ENCODE measurements at regions not wholly inside any gene's neighbourhood (a gene's known extent, or its start where the extent isn't known, plus 50 kb on each side); places are given as distances from the start of the nearest gene placed in this dataset.

- no peaks in the 10 kb centered on the region for H3K9me1 ChIP-seq (ENCODE audit: control insufficient read depth, insufficient read depth, low read length)
- no peak overlapping the region for H3K27ac ChIP-seq (ENCODE audit: extremely low read depth, low read depth, low read length)
- H3K4me2 ChIP-seq (ENCODE audit: insufficient read depth, low read length) = no peak overlapping the region
- no peaks in the 10 kb centered on the region for H3K79me2 ChIP-seq (ENCODE audit: control insufficient read depth, insufficient read depth, low read length)
- TF ChIP-seq BMI1 (IDR thresholded peaks at IDR 0.05; ENCODE audit: low read length) = no peak
- TF ChIP-seq ETV1 (tag; conservative IDR thresholded peaks at IDR 0.05; ENCODE audit: low read depth) = no peak
- no peak for TF ChIP-seq TAF7 (tag; IDR thresholded peaks at IDR 0.05)
- TF ChIP-seq, protein P1, sequence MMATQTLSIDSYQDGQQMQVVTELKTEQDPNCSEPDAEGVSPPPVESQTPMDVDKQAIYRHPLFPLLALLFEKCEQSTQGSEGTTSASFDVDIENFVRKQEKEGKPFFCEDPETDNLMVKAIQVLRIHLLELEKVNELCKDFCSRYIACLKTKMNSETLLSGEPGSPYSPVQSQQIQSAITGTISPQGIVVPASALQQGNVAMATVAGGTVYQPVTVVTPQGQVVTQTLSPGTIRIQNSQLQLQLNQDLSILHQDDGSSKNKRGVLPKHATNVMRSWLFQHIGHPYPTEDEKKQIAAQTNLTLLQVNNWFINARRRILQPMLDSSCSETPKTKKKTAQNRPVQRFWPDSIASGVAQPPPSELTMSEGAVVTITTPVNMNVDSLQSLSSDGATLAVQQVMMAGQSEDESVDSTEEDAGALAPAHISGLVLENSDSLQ (IDR thresholded peaks at IDR 0.05) = no peak
- TF ChIP-seq PHF20 (IDR thresholded peaks at IDR 0.05; ENCODE audit: partially characterized antibody) = no peak
- no peak for TF ChIP-seq MLLT1 (IDR thresholded peaks at IDR 0.05)
- no peak for TF ChIP-seq SNRNP70 (optimal IDR thresholded peaks at IDR 0.05; ENCODE audit: low read depth, low read length)
- TF ChIP-seq CSDE1 (IDR thresholded peaks at IDR 0.05) = no peak
- no peak for TF ChIP-seq JUNB (CRISPR knock-in tag; conservative IDR thresholded peaks at IDR 0.05)
- no TSS peak for BruUV-seq (replicated peaks)
- H4K20me1 ChIP-seq (replicated peaks; ENCODE audit: control insufficient read depth, insufficient read depth, low read length) = no peaks in the 10 kb centered on the region
- in situ Hi-C loops (cut with MboI) (no loop called here), intact Hi-C loops (cut with micrococcal nuclease) (no loop called here)
- H3K4me1 ChIP-seq (replicated peaks in 1 of 2; ENCODE audit: control insufficient read depth in 2 of 2, insufficient read depth in 2 of 2, low read length in 2 of 2) = no peaks in the 10 kb centered on the region
- ATAC-seq (no peak), FAIRE-seq (no peak), DNase-seq (ENCODE audit: extremely low read depth in 1 of 4, low spot score in 3 of 4) (no peak)
- H3K36me3 ChIP-seq (ENCODE audit: control insufficient read depth, insufficient read depth, low read length) = no peaks in the 10 kb centered on the region
- H3K27me3 ChIP-seq (ENCODE audit: control insufficient read depth in 2 of 2, insufficient read depth in 2 of 2, low read length in 2 of 2) = no peaks in the 10 kb centered on the region
- 0% methylated on average over 3 of the region's 3 CpGs for WGBS (ENCODE audit: insufficient coverage, low coverage, missing lambda C conversion rate)
- ChIA-PET CTCF (ENCODE audit: low intra/inter-chr PET ratio) (no interaction called here), POLR2A (no interaction called here)
- no peak overlapping the region for H3K9ac ChIP-seq (ENCODE audit: insufficient read depth in 1 of 2, low read depth in 2 of 2, low read length in 2 of 2)
- H2AFZ ChIP-seq (ENCODE audit: low read depth, low read length) = no peak overlapping the region
- H3K9me3 ChIP-seq (replicated peaks; ENCODE audit: control insufficient read depth, insufficient read depth, low read depth, low read length) = no peaks in the 10 kb centered on the region
- no peak overlapping the region for H3K4me3 ChIP-seq
Measured at GRCh38 chr21:27466140-27466539, 499.3 kb upstream of the ADAMTS5 start.
